H9 (cell line): ENCODE measurements at regions not wholly inside any gene's neighbourhood (a gene's known extent, or its start where the extent isn't known, plus 50 kb on each side); places are given as distances from the start of the nearest gene placed in this dataset.

Experiments used
- DNase-seq: peaks from one replicate; pipeline ENCODE4 v3.0.0-alpha.2; 2017
- H2AFZ ChIP-seq: one replicate; pipeline ENCODE4 v1.6.1; 2013; ENCODE audit warnings: mild to moderate bottlenecking, low read length, control low read depth, moderate library complexity
- H2AK5ac ChIP-seq: 2 replicates; pipeline ENCODE4 v1.6.1; 2013; ENCODE audit warnings: low read length, control low read depth, mixed read lengths; ENCODE audit not compliant: insufficient read length
- H2BK120ac ChIP-seq: one replicate; pipeline ENCODE4 v1.6.1; 2013; ENCODE audit warnings: low read depth, mild to moderate bottlenecking, low read length, control low read depth, inconsistent platforms; ENCODE audit not compliant: poor library complexity, severe bottlenecking
- H2BK12ac ChIP-seq: 2 replicates; pipeline ENCODE4 v1.6.1; 2013; ENCODE audit warnings: low read length, control low read depth, mixed read lengths, low read depth; ENCODE audit not compliant: insufficient read length
- H2BK15ac ChIP-seq: 2 replicates; pipeline ENCODE4 v1.6.1; 2013; ENCODE audit warnings: low read depth, low read length, control low read depth
- H2BK20ac ChIP-seq: one replicate; pipeline ENCODE4 v1.6.1; 2013; ENCODE audit warnings: low read depth, mild to moderate bottlenecking, low read length, control low read depth, inconsistent platforms; ENCODE audit not compliant: poor library complexity, severe bottlenecking
- H2BK5ac ChIP-seq: 2 replicates; pipeline ENCODE4 v1.6.1; 2013; ENCODE audit warnings: low read length, control low read depth, mixed read lengths; ENCODE audit not compliant: insufficient read length
- H3K14ac ChIP-seq: 2 replicates; pipeline ENCODE4 v1.6.1; 2013; ENCODE audit warnings: low read length, control low read depth; ENCODE audit not compliant: insufficient read depth
- H3K18ac ChIP-seq: 2 replicates; pipeline ENCODE4 v1.6.1; 2013; ENCODE audit warnings: low read depth, mild to moderate bottlenecking, mixed read lengths, low read length, control low read depth; ENCODE audit not compliant: insufficient read length
- H3K23ac ChIP-seq: 2 replicates; pipeline ENCODE4 v1.6.1; 2013; ENCODE audit warnings: low read length, control low read depth, mixed read lengths, low read depth; ENCODE audit not compliant: insufficient read length
- H3K23me2 ChIP-seq: 2 replicates; pipeline ENCODE4 v1.6.1; 2013; ENCODE audit warnings: low read depth, mild to moderate bottlenecking, mixed read lengths, low read length, control low read depth; ENCODE audit not compliant: insufficient read length, poor library complexity, severe bottlenecking
- H3K27ac ChIP-seq: 2 replicates; pipeline ENCODE4 v1.5.1; 2013; ENCODE audit warnings: low read length, control low read depth, mixed read lengths, low read depth; ENCODE audit not compliant: insufficient read length
- H3K27me3 ChIP-seq: 2 replicates; pipeline ENCODE4 v1.6.1; 2013; ENCODE audit warnings: low read length, control low read depth, inconsistent platforms; ENCODE audit not compliant: insufficient read depth
- H3K4ac ChIP-seq: 2 replicates; pipeline ENCODE4 v1.6.1; 2013; ENCODE audit warnings: low read depth, mild to moderate bottlenecking, control low read depth, inconsistent platforms, low read length, moderate library complexity
- H3K4me1 ChIP-seq: 2 replicates; pipeline ENCODE4 v1.6.1; 2013; ENCODE audit warnings: low read length, control low read depth, inconsistent platforms; ENCODE audit not compliant: insufficient read depth
- H3K4me2 ChIP-seq: 2 replicates; pipeline ENCODE4 v1.6.1; 2013; ENCODE audit warnings: low read length, control low read depth, mixed read lengths; ENCODE audit not compliant: insufficient read length, insufficient read depth
- H3K56ac ChIP-seq: 2 replicates; pipeline ENCODE4 v1.6.1; 2013; ENCODE audit warnings: low read depth, mild to moderate bottlenecking, mixed read lengths, low read length, control low read depth; ENCODE audit not compliant: insufficient read length
- H3K79me1 ChIP-seq: 2 replicates; pipeline ENCODE4 v1.6.1; 2013; ENCODE audit warnings: low read depth, mild to moderate bottlenecking, moderate library complexity, low read length, control low read depth, inconsistent platforms; ENCODE audit not compliant: insufficient read depth, poor library complexity, severe bottlenecking
- H3K79me2 ChIP-seq: 2 replicates; pipeline ENCODE4 v1.6.1; 2013; ENCODE audit warnings: low read length, control low read depth, inconsistent platforms; ENCODE audit not compliant: insufficient read depth
- H3K9ac ChIP-seq: 2 replicates; pipeline ENCODE4 v1.6.1; 2013; ENCODE audit warnings: low read length, control low read depth, mixed read lengths; ENCODE audit not compliant: insufficient read length; ENCODE audit errors: extremely low read depth
- H3K9me3 ChIP-seq: one replicate; pipeline ENCODE4 v1.6.1; 2013; ENCODE audit warnings: low read depth, low read length, inconsistent platforms; ENCODE audit not compliant: control insufficient read depth
- H3T11ph ChIP-seq: one replicate; pipeline ENCODE4 v1.6.1; 2013; ENCODE audit warnings: mild to moderate bottlenecking, low read length, control low read depth, inconsistent platforms
- H4K20me1 ChIP-seq: one replicate; pipeline ENCODE4 v1.6.1; 2013; ENCODE audit not compliant: control insufficient read depth, insufficient read length, insufficient read depth
- H4K5ac ChIP-seq: 2 replicates; pipeline ENCODE4 v1.6.1; 2013; ENCODE audit warnings: low read depth, mild to moderate bottlenecking, mixed read lengths, low read length, control low read depth; ENCODE audit not compliant: insufficient read length
- H4K8ac ChIP-seq: replicated peaks from 2 replicates; pipeline ENCODE4 v1.6.1; 2013; ENCODE audit warnings: low read length, control low read depth, mixed read lengths, low read depth; ENCODE audit not compliant: insufficient read length
- H4K91ac ChIP-seq: 2 replicates; pipeline ENCODE4 v1.6.1; 2013; ENCODE audit warnings: low read depth, mild to moderate bottlenecking, moderate library complexity, mixed read lengths, low read length, control low read depth; ENCODE audit not compliant: insufficient read length
- H3K27ac Mint-ChIP-seq, 3 experiments: 2 replicates in 2 of 3; 3 replicates in 1 of 3; pipeline ENCODE4 v1.8.0; 2020 to 2021; ENCODE audit warnings: mixed read lengths in 3 of 3, mild to moderate bottlenecking in 1 of 3, moderate library complexity in 1 of 3
- H3K27me3 Mint-ChIP-seq: 2 replicates; pipeline ENCODE4 v1.8.0; 2021; ENCODE audit warnings: low read depth, mild to moderate bottlenecking, moderate library complexity, mixed read lengths
- H3K36me3 Mint-ChIP-seq, 3 experiments: 2 replicates in 2 of 3; 3 replicates in 1 of 3; pipeline ENCODE4 v1.8.0; 2020 to 2021; ENCODE audit warnings: low read depth in 3 of 3, mixed read lengths in 3 of 3; ENCODE audit not compliant: insufficient read depth in 1 of 3
- H3K4me1 Mint-ChIP-seq, 2 experiments: 2 replicates each; pipeline ENCODE4 v1.8.0; 2020; ENCODE audit warnings: mixed read lengths in 2 of 2
- H3K4me3 Mint-ChIP-seq, 2 experiments: 2 replicates in 1 of 2; 3 replicates in 1 of 2; pipeline ENCODE4 v1.8.0; 2020 to 2021; ENCODE audit warnings: mild to moderate bottlenecking in 2 of 2, mixed read lengths in 2 of 2, moderate library complexity in 1 of 2
- H3K9me3 Mint-ChIP-seq, 2 experiments: 2 replicates in 1 of 2; 3 replicates in 1 of 2; pipeline ENCODE4 v1.8.0; 2020; ENCODE audit warnings: mild to moderate bottlenecking in 2 of 2, mixed read lengths in 2 of 2, moderate library complexity in 1 of 2
- WGBS: extraction: QIAGEN DNeasy Blood & Tissue Kit; methylation state at CpG from one replicate; pipeline ENCODE4 v1.1.7; 2013; ENCODE audit warnings: missing lambda C conversion rate, low lambda C conversion rate, mixed read lengths; ENCODE audit not compliant: insufficient read length; ENCODE audit errors: extremely low coverage; 5-methylcytosine and 5-hydroxymethylcytosine counted together
- TF ChIP-seq, protein P1 (sequence below): fragments of 200-600 bp; sonication (generic); conservative IDR thresholded peaks from 3 replicates; pipeline ENCODE4 v1.8.0; 2021; ENCODE audit warnings: antibody characterized with exemption, mild to moderate bottlenecking

DNA sequence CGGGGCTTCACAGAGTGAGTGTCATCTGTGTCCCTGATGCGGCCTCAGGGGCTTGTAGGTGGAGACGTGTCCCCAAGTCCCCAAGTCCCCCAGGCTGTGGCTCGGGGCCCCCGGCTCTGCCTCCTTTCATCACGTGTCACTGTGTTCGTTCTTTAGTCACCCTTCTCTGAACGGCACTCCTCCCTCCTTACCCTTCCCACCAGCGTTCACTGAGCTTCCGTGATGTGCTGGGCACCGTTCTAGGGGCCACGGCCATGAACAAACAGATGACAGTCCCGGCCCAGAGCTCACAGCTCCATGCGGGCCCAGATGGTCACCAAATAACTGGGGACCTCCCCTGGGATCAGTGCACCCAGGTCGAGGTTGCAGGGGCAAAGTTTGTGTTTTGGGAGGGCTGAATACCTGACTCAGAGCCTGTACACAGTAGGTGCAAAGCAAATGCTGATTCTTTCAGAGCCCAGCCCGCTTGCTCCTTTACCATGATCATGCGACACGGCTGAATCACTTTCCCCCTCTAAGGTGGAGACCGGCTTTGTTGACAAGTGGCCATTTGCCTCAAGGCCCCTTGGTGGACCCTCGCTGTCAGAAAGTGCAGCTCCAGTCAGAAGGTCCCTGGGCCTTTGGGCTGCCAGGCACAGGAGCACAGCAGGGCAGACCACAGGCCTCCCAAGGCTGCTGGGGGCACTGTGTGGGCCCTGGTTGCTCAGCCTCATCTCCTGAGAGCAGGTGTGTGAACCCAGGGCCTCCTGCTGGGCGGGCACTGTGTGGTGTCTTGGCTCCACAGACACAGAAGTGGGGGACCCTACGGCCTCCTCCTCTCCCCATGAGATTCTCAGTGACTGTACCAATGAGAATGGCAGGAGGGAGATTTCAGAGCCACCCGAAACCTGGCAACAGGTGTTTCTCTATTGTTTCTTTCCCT is 592.5 kb downstream of the PTPRU start:
- H3K27me3 ChIP-seq, result no peaks in the 10 kb centered on the region
- H2BK20ac ChIP-seq, result no peak overlapping the region
- no peak overlapping the region for H2AFZ ChIP-seq
- no peaks in the 10 kb centered on the region for H4K20me1 ChIP-seq
- no peaks in the 10 kb centered on the region for H3K79me2 ChIP-seq
- no peak overlapping the region for H3K9ac ChIP-seq
- H3K23ac ChIP-seq, result no peak overlapping the region
- no peak overlapping the region for H3K14ac ChIP-seq
- no peak overlapping the region for H3T11ph ChIP-seq
- Mint-ChIP-seq H3K27me3 (peaks cover 4% of the 10 kb centered on the region), H3K27ac (no peak overlapping the region), H3K36me3 (no peaks in the 10 kb centered on the region), H3K4me3 (no peak overlapping the region), H3K9me3 (no peaks in the 10 kb centered on the region), H3K4me1 (peaks cover under 1 to 3% of the 10 kb centered on the region in 2 experiments; a peak in 1 of 4 replicates)
- no peak overlapping the region for H3K27ac ChIP-seq
- no peak overlapping the region for H4K8ac ChIP-seq
- no peak overlapping the region for H3K56ac ChIP-seq
- no peak overlapping the region for H2BK15ac ChIP-seq
- no peaks in the 10 kb centered on the region for H3K9me3 ChIP-seq
- no peak for DNase-seq
- no peaks in the 10 kb centered on the region for H3K23me2 ChIP-seq
- no peak overlapping the region for H2BK120ac ChIP-seq
- no peak overlapping the region for H2BK12ac ChIP-seq
- TF ChIP-seq, protein P1, sequence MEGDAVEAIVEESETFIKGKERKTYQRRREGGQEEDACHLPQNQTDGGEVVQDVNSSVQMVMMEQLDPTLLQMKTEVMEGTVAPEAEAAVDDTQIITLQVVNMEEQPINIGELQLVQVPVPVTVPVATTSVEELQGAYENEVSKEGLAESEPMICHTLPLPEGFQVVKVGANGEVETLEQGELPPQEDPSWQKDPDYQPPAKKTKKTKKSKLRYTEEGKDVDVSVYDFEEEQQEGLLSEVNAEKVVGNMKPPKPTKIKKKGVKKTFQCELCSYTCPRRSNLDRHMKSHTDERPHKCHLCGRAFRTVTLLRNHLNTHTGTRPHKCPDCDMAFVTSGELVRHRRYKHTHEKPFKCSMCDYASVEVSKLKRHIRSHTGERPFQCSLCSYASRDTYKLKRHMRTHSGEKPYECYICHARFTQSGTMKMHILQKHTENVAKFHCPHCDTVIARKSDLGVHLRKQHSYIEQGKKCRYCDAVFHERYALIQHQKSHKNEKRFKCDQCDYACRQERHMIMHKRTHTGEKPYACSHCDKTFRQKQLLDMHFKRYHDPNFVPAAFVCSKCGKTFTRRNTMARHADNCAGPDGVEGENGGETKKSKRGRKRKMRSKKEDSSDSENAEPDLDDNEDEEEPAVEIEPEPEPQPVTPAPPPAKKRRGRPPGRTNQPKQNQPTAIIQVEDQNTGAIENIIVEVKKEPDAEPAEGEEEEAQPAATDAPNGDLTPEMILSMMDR, result no peak
- H4K91ac ChIP-seq, result no peak overlapping the region
- H2AK5ac ChIP-seq, result no peak overlapping the region
- H2BK5ac ChIP-seq, result no peak overlapping the region
- no peaks in the 10 kb centered on the region for H3K79me1 ChIP-seq
- no peak overlapping the region for H4K5ac ChIP-seq
- no CpG with 5 or more reads among the region's 23 CpGs for WGBS
- no peaks in the 10 kb centered on the region for H3K4me1 ChIP-seq
- no peak overlapping the region for H3K18ac ChIP-seq
- no peak overlapping the region for H3K4me2 ChIP-seq
- no peak overlapping the region for H3K4ac ChIP-seq
